ENCODE measurements at regions not wholly inside any gene's neighbourhood (a gene's known extent, or its start where the extent isn't known, plus 50 kb on each side); places are given as distances from the start of the nearest gene placed in this dataset.

DNA sequence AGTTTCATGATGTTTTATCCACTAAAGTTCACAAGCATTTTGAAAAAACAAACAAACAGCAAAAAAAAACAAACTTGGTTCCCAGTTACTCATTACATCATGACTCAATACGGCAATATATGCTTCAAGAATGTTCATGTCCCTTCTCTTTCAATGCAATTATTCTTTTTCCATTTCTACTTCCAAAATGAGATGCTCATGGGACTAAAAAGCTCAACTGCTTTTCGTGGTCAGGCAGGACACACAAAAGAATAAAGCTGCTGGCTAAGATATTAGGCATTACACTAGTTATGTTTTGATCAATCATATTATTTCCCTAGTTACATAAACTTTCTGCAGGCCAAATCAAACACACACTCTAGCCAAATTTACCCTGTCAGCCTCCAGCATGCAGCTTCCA is 301.3 kb downstream of the EPHA4 start:
- Mint-ChIP-seq H3K4me1 (no peaks in the 10 kb centered on the region), H3K36me3 (no peaks in the 10 kb centered on the region), H3K27ac (no peak overlapping the region), H3K4me3 (no peak overlapping the region), H3K27me3 (peaks cover 9% of the 10 kb centered on the region), H3K9me3 (peaks cover 0 to 4% (median 0%) of the 10 kb centered on the region in 3 donors)

- Mint-ChIP-seq H3K4me1 (no peaks in the 10 kb centered on the region), H3K4me3 (no peak overlapping the region), H3K9me3 (peaks cover 0 to 5% (median 0%) of the 10 kb centered on the region in 3 donors), H3K27me3 (peaks cover 7% of the 10 kb centered on the region), H3K36me3 (no peaks in the 10 kb centered on the region), H3K27ac (no peak overlapping the region)
Observed at GRCh38 chr2:221272729-221273128, 299.4 kb downstream of the EPHA4 start.

- Mint-ChIP-seq H3K4me3 (no peak overlapping the region), H3K9me3 (peaks cover 0 to 5% (median 0%) of the 10 kb centered on the region in 3 donors), H3K4me1 (no peaks in the 10 kb centered on the region), H3K27me3 (peaks cover 3% of the 10 kb centered on the region), H3K36me3 (no peaks in the 10 kb centered on the region), H3K27ac (no peak overlapping the region)
Observed at GRCh38 chr2:221276033-221276432, 296.1 kb downstream of the EPHA4 start.

DNA sequence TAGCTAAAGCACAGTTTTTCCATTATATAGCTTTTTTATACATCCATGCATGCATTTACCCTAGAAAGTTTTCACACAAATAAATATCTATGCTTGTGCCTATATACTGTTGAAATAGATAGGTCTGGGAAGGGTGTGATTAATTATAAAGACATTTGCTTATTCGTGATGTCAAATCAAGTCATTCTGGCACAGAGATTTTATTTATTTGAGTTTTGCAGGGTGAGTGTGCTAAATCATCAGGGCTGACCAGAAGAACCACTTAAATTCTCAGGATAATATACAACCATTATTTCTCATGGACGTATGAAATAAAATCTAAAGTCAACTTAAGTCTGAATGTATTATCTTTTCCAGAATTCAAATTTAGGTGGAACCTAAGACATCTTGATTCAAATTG is 295.5 kb downstream of the EPHA4 start:
- Mint-ChIP-seq H3K27ac (no peak overlapping the region), H3K36me3 (no peaks in the 10 kb centered on the region), H3K4me1 (no peaks in the 10 kb centered on the region), H3K9me3 (peaks cover 0 to 2% (median 0%) of the 10 kb centered on the region in 3 donors), H3K27me3 (peaks cover 2% of the 10 kb centered on the region), H3K4me3 (no peak overlapping the region)

- H3K4me3 Mint-ChIP-seq, result no peak overlapping the region
- H3K27me3 Mint-ChIP-seq, result peaks cover 2% of the 10 kb centered on the region
- H3K9me3 Mint-ChIP-seq, result peaks cover 0 to 2% (median 0%) of the 10 kb centered on the region in 3 donors
- no peak overlapping the region for H3K27ac Mint-ChIP-seq
- H3K4me1 Mint-ChIP-seq, result peaks cover 0 to 5% (median 2%) of the 10 kb centered on the region in 3 donors
- H3K36me3 Mint-ChIP-seq, result no peaks in the 10 kb centered on the region
Observed at GRCh38 chr2:221282386-221282785, 289.7 kb downstream of the EPHA4 start.

DNA sequence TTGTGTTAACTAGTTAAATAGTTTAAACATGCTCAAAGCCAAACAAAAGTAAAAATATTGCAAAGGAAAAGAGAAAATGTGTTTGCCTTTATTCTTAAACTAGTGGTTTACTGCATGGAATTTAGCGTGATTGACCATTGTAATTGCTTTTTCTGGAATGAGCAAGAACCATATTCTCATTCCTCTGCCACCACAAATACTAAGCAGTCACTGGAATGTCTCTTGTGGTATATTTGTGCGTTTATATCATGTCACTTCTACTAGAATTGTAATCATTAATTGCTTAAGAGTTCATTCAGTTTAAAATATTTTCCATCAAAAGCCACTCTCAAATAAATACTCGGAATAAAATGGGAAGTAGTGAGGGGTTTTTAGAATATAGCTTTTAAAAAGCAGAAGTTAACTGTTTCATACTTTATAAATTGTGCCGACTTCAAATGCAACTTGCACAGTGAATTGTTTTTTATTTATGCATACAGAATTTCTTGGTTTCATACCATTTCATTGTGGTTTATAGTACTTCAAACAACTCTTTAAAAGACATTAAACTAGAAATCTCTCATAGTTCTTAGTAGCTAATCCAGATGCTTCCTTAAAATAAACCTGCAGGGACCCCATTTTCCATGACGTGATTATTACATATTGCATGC is 288.1 kb downstream of the EPHA4 start:
- Mint-ChIP-seq H3K4me3 (no peak overlapping the region), H3K27ac (no peak overlapping the region), H3K36me3 (no peaks in the 10 kb centered on the region), H3K4me1 (peaks cover 0 to 5% (median 2%) of the 10 kb centered on the region in 3 donors), H3K9me3 (peaks cover 0 to 2% (median 0%) of the 10 kb centered on the region in 3 donors), H3K27me3 (peaks cover 2% of the 10 kb centered on the region)

- Mint-ChIP-seq H3K27me3 (peaks cover 2% of the 10 kb centered on the region), H3K36me3 (no peaks in the 10 kb centered on the region), H3K27ac (no peak overlapping the region), H3K4me1 (peaks cover 0 to 7% (median 5%) of the 10 kb centered on the region in 3 donors), H3K4me3 (no peak overlapping the region), H3K9me3 (peaks cover 0 to 2% (median 0%) of the 10 kb centered on the region in 3 donors)
Observed at GRCh38 chr2:221285148-221285547, 287.0 kb downstream of the EPHA4 start.

GRCh38 chr2:221286406-221286805 is 285.7 kb downstream of the EPHA4 start:
- peaks cover 0 to 7% (median 5%) of the 10 kb centered on the region in 3 donors for H3K4me1 Mint-ChIP-seq
- H3K9me3 Mint-ChIP-seq, result peaks cover 0 to 2% (median 0%) of the 10 kb centered on the region in 3 donors
- H3K27ac Mint-ChIP-seq, result no peak overlapping the region
- no peaks in the 10 kb centered on the region for H3K36me3 Mint-ChIP-seq
- peaks cover 2% of the 10 kb centered on the region for H3K27me3 Mint-ChIP-seq
- no peak overlapping the region for H3K4me3 Mint-ChIP-seq

DNA sequence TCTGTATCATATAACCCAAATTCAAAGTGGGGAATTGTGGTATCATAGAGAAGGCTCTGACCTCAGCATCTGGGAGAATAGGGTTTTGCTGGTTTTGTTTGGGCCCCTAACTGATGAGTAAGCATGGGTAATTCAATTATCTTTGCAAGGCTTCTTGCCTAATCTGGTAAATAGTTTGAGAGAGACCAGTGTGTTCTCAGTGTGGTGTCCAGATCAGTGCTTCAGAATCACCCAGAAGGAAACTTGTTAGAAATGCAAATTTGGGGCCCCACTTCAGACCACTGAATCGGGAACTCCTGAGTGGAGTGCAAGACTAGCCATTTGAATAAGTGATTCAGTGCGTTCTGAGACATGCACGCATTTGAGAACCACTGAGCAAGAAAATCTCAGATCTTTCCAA is 282.7 kb downstream of the EPHA4 start:
- H3K36me3 Mint-ChIP-seq, result no peaks in the 10 kb centered on the region
- peaks cover under 1 to 5% (median 5%) of the 10 kb centered on the region in 3 donors for H3K4me1 Mint-ChIP-seq
- no peak overlapping the region for H3K4me3 Mint-ChIP-seq
- no peaks in the 10 kb centered on the region for H3K27me3 Mint-ChIP-seq
- H3K9me3 Mint-ChIP-seq, result peaks cover 0 to 2% (median 0%) of the 10 kb centered on the region in 3 donors
- no peak overlapping the region for H3K27ac Mint-ChIP-seq

DNA sequence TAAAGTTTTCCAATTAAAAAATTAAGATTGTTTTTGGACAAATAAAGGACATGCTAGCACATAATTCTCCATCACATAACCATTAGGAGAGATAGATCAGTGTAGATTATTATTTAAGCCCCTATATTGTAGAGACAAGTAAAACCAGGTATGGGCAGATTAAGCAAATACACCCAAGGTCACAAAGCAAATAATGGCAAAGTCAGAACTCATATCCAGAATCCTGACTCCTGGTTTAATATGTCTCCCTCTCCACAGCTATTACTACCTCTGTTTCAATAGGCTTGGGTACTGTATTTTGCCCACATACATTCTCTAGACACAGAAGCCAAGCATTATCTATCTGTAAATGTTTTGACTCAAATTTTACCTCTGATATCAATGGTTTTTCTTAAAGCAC is 282.3 kb downstream of the EPHA4 start:
- no peak overlapping the region for H3K27ac Mint-ChIP-seq
- peaks cover 3 to 7% (median 7%) of the 10 kb centered on the region in 3 donors for H3K4me1 Mint-ChIP-seq
- no peaks in the 10 kb centered on the region for H3K27me3 Mint-ChIP-seq
- H3K36me3 Mint-ChIP-seq, result no peaks in the 10 kb centered on the region
- peaks cover 0 to 2% (median 0%) of the 10 kb centered on the region in 3 donors for H3K9me3 Mint-ChIP-seq
- no peak overlapping the region for H3K4me3 Mint-ChIP-seq

DNA sequence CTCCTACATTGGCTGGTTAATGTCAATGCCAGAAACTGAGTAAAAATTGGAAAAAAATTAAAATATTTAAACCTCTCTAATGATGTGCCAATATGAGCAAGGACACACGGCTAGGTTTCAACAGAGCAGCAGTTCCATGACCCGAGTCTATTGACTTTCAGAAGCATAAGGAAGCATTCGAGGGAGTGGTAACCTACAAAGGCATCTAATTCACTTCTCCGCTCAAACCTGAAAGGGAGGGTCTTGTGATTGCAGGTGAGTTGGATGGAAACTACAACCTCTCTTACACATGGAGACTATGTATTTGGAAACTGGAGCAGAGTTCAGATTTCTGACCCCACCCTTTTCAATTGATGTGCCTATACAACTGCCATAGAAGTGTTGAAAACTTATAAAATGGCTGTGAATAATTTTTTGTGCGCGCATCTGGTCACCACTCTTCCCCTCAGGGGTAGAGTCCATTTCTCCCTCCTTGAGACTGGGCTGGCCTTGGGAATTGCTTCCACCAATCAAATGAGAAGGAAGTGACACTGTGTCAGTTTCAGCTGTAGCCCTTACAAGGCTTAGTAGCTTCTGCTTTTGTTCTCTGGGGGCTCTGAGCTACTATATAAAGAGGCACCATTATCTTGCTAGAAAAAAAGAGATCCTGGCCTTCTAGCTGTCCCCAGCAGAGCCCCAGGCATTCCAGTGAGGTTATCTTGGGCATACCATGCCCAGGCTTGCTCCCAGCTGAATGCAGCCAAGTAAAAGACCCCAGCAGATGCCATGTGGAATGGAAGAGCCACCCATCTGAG is 278.0 kb downstream of the EPHA4 start:
- H3K27me3 Mint-ChIP-seq, result no peaks in the 10 kb centered on the region
- H3K27ac Mint-ChIP-seq, result no peak overlapping the region
- no peak overlapping the region for H3K4me3 Mint-ChIP-seq
- H3K4me1 Mint-ChIP-seq, result peaks cover 4 to 8% (median 7%) of the 10 kb centered on the region in 3 donors
- no peaks in the 10 kb centered on the region for H3K36me3 Mint-ChIP-seq
- H3K9me3 Mint-ChIP-seq, result no peaks in the 10 kb centered on the region

GRCh38 chr2:221304916-221305315 is 267.2 kb downstream of the EPHA4 start:
- H3K27ac Mint-ChIP-seq, result no peak overlapping the region
- H3K36me3 Mint-ChIP-seq, result peaks cover 2% of the 10 kb centered on the region
- H3K27me3 Mint-ChIP-seq, result no peaks in the 10 kb centered on the region
- H3K4me1 Mint-ChIP-seq, result peaks cover 0 to 5% (median 0%) of the 10 kb centered on the region in 3 donors
- no peak overlapping the region for H3K4me3 Mint-ChIP-seq
- no peaks in the 10 kb centered on the region for H3K9me3 Mint-ChIP-seq

DNA sequence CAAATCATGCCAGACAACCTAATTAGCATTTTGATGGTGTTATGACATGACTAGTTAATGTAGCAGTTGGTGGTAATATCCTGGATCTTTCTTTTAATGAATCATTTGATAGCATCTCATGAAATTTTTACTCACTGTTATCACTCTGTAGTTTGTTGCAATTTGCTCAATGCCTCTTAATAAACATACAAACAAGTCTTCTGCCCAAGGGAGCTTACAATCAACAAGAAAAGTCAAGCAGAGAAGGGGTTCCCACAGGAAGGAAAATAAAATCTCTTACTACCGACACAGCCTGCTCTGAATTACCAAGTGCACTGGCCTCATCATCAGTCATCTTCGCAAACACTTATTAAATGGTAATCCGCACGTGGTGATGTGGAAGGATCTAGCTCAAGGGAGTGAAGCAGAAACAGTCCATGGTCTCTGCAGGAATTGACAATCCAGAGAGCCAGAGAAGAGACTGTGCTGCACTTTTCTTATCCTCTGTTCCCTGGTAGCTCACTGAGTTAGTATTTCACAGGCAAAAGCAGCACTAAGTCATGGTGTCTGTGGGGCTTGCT is 263.5 kb downstream of the EPHA4 start:
- Mint-ChIP-seq H3K4me1 (peaks cover 11 to 14% (median 12%) of the 10 kb centered on the region in 3 donors), H3K27me3 (peaks cover 3% of the 10 kb centered on the region), H3K36me3 (peaks cover 2% of the 10 kb centered on the region), H3K27ac (no peak overlapping the region), H3K9me3 (no peaks in the 10 kb centered on the region), H3K4me3 (no peak overlapping the region)

GRCh38 chr2:221309892-221310583 is 262.1 kb downstream of the EPHA4 start:
- Mint-ChIP-seq H3K4me3 (no peak overlapping the region), H3K27me3 (peaks cover 3% of the 10 kb centered on the region), H3K36me3 (no peaks in the 10 kb centered on the region), H3K27ac (no peak overlapping the region), H3K4me1 (peaks cover 11 to 12% (median 12%) of the 10 kb centered on the region in 3 donors), H3K9me3 (no peaks in the 10 kb centered on the region)

GRCh38 chr2:221310730-221311129 is 261.4 kb downstream of the EPHA4 start:
- H3K4me3 Mint-ChIP-seq, result no peak overlapping the region
- H3K4me1 Mint-ChIP-seq, result peaks cover 10 to 12% (median 11%) of the 10 kb centered on the region in 3 donors

More at GRCh38 chr2:221310730-221311129, 261.4 kb downstream of the EPHA4 start:
- Mint-ChIP-seq H3K36me3 (no peaks in the 10 kb centered on the region), H3K27ac (no peak overlapping the region), H3K27me3 (peaks cover 3% of the 10 kb centered on the region), H3K9me3 (no peaks in the 10 kb centered on the region)
